ENCODE measurements at regions not wholly inside any gene's neighbourhood (a gene's known extent, or its start where the extent isn't known, plus 50 kb on each side); places are given as distances from the start of the nearest gene placed in this dataset.

- TF ChIP-seq YY1 (IDR thresholded peaks at IDR 0.05; ENCODE audit: insufficient read depth, insufficient read length) (no peak), SUZ12 (IDR thresholded peaks at IDR 0.05; ENCODE audit: extremely low read depth, insufficient read depth, insufficient read length) (no peak)
Observed at GRCh38 chr18:59752666-59753065, 55.4 kb upstream of the CCBE1 start.

All from NT2/D1 (cell line).